Pancreas (tissue), 10 donors: ENCODE measurements at regions not wholly inside any gene's neighbourhood (a gene's known extent, or its start where the extent isn't known, plus 50 kb on each side); places are given as distances from the start of the nearest gene placed in this dataset.

ENCODE experiments used
- ATAC-seq, 4 donors: fragments of 200-7000 bp; cut with Tn5 transposase; one replicate each; pipeline versions ENCODE4 v1.8.0 to v1.9.1; 2020; ENCODE audit warnings: mild to moderate bottlenecking in 4 of 4, moderate library complexity in 4 of 4
- DNase-seq, 6 donors: peaks; one replicate each; pipeline ENCODE4 v3.0.0-alpha.2; 2020
- FAIRE-seq: peaks from 2 replicates; lab custom pipeline; 2012; peaks lifted over from hg19 to GRCh38; lab: Jason Lieb, UNC
- H3K27ac ChIP-seq, 4 donors: fragments of 200-600 bp; sonication (generic); 1 replicate in 3 of 4; 2 replicates in 1 of 4; pipeline versions ENCODE4 v1.5.0 to v1.8.0; 2020
- H3K27me3 ChIP-seq, 4 donors: fragments of 200-600 bp; one replicate each; pipeline ENCODE4 v1.8.0; 2021
- H3K36me3 ChIP-seq, 3 donors: fragments of 200-600 bp; sonication (generic) in 1 of 3; one replicate each; pipeline versions ENCODE4 v1.5.0 to v1.8.0; 2020 to 2021
- H3K4me1 ChIP-seq, 3 donors: fragments of 200-600 bp; one replicate each; pipeline ENCODE4 v1.8.0; 2021
- H3K4me3 ChIP-seq, 4 donors: fragments of 200-600 bp; sonication (generic) in 2 of 4; one replicate each; pipeline versions ENCODE4 v1.5.0 to v1.8.0; 2020 to 2021
- H3K9me3 ChIP-seq, 4 donors: fragments of 200-600 bp; one replicate each; pipeline ENCODE4 v1.8.0; 2021
- WGBS, 2 donors: extraction: QIAGEN DNeasy Blood & Tissue Kit; methylation state at CpG; one replicate each; pipeline ENCODE4 v1.1.7; 2013; 5-methylcytosine and 5-hydroxymethylcytosine counted together
- intact Hi-C, 3 donors: fragments of 100-400 bp; cut with DNase I; formaldehyde crosslinking; loops; one replicate each; pipeline versions ENCODE4 v1.11.1 to v1.14.2; 2022
- TF ChIP-seq, protein P1 (sequence below), 4 donors: fragments of 200-600 bp; sonication (generic) in 3 of 4; IDR thresholded peaks; one replicate each; pipeline versions ENCODE4 v1.5.0 to v1.8.0; 2021; ENCODE audit warnings: antibody characterized with exemption in 4 of 4
- donor health status: healthy with polysubstance abuse.
- donor health status: DM: no; HTN: no; CAD: no; lungs with moderate emphysema.
- donor health status: DM: no; HTN: no; CAD: no.
- donor health status: control.
- donor health status: control.
- donor health status: Bipolar disorder and iron deficiency.
- donor health status: DM: yes; HTN: yes; CAD: no.
- donor health status: DM: no; HTN: no; CAD: no.
- donor health status: DM: no; HTN: no; CAD: no.
- donor health status: DM: yes; HTN: yes; CAD: no.

- 53 to 88% methylated on average over 1 of the region's 1 CpG for WGBS, 2 donors
- no peak overlapping the region for H3K4me3 ChIP-seq
- no peak for DNase-seq
- H3K9me3 ChIP-seq, result no peaks in the 10 kb centered on the region
- no peaks in the 10 kb centered on the region for H3K4me1 ChIP-seq
- no peak for ATAC-seq
- FAIRE-seq, result no peak
- intact Hi-C loops, result no loop called here
- H3K27me3 ChIP-seq, result no peaks in the 10 kb centered on the region
- no peak overlapping the region for H3K27ac ChIP-seq
- no peaks in the 10 kb centered on the region for H3K36me3 ChIP-seq
- TF ChIP-seq, protein P1, sequence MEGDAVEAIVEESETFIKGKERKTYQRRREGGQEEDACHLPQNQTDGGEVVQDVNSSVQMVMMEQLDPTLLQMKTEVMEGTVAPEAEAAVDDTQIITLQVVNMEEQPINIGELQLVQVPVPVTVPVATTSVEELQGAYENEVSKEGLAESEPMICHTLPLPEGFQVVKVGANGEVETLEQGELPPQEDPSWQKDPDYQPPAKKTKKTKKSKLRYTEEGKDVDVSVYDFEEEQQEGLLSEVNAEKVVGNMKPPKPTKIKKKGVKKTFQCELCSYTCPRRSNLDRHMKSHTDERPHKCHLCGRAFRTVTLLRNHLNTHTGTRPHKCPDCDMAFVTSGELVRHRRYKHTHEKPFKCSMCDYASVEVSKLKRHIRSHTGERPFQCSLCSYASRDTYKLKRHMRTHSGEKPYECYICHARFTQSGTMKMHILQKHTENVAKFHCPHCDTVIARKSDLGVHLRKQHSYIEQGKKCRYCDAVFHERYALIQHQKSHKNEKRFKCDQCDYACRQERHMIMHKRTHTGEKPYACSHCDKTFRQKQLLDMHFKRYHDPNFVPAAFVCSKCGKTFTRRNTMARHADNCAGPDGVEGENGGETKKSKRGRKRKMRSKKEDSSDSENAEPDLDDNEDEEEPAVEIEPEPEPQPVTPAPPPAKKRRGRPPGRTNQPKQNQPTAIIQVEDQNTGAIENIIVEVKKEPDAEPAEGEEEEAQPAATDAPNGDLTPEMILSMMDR (IDR thresholded peaks at IDR 0.05), result no peak
These were observed 592.6 kb downstream of the IPMK start for GRCh38 chr10:57675125-57675524.

- ATAC-seq, result no peak
- intact Hi-C loops, result no loop called here
- Histone ChIP-seq H3K27me3 (no peaks in the 10 kb centered on the region), H3K27ac (no peak overlapping the region), H3K36me3 (no peaks in the 10 kb centered on the region), H3K4me1 (no peaks in the 10 kb centered on the region), H3K9me3 (no peaks in the 10 kb centered on the region), H3K4me3 (no peak overlapping the region)
- TF ChIP-seq, protein P1 (IDR thresholded peaks at IDR 0.05), result no peak
- no peak for FAIRE-seq
- WGBS, 2 donors, result 46 to 68% methylated on average over 2 of the region's 2 CpGs
- no peak for DNase-seq
These were observed 594.2 kb downstream of the IPMK start for GRCh38 chr10:57673446-57673960.

GRCh38 chr10:57664815-57665214 is 602.9 kb downstream of the IPMK start:
- Histone ChIP-seq H3K27ac (no peak overlapping the region), H3K4me1 (no peaks in the 10 kb centered on the region), H3K9me3 (no peaks in the 10 kb centered on the region), H3K27me3 (no peaks in the 10 kb centered on the region), H3K36me3 (no peaks in the 10 kb centered on the region), H3K4me3 (no peak overlapping the region)
- intact Hi-C loops, result loop anchor here in 1 of 3 donors (10.0 kb wide), 1 partner anchor 320 kb away; no protein-coding TSS in a partner anchor
- TF ChIP-seq, protein P1 (IDR thresholded peaks at IDR 0.05), result no peak
- no peak for DNase-seq
- no peak for FAIRE-seq
- WGBS, 2 donors, result 55 to 71% methylated on average over 3 of the region's 3 CpGs
- ATAC-seq, result no peak

DNA sequence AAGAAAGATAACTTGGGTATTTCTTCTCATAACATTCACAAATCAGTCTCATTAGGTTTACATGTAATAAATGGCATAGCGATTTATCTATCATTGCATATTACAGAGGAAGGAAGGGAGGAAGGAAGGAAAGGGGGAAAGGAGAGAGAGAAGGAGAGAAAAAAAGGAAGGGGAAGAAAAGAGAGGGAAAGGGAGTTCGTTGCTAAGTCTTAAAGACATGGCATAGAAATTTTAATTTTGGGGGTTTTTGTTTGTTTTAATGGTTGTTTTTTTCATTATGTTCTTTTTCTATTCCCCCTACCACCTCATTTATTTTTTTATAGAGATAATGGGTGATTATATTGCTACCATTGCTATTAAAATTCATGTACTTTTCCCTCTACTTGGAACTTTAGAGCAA is 604.3 kb downstream of the IPMK start:
- intact Hi-C loops, result loop anchor here in 1 of 3 donors (10.0 kb wide), 1 partner anchor 319 kb away; no protein-coding TSS in a partner anchor
- FAIRE-seq, result no peak
- no peak overlapping the region for H3K4me3 ChIP-seq
- H3K36me3 ChIP-seq, result no peaks in the 10 kb centered on the region
- H3K4me1 ChIP-seq, result no peaks in the 10 kb centered on the region
- H3K27me3 ChIP-seq, result no peaks in the 10 kb centered on the region
- TF ChIP-seq, protein P1 (IDR thresholded peaks at IDR 0.05), result no peak
- no peaks in the 10 kb centered on the region for H3K9me3 ChIP-seq
- ATAC-seq, result no peak
- 54 to 68% methylated on average over 2 of the region's 2 CpGs for WGBS, 2 donors
- no peak for DNase-seq
- H3K27ac ChIP-seq, result no peak overlapping the region

- Histone ChIP-seq H3K4me1 (no peaks in the 10 kb centered on the region), H3K36me3 (no peaks in the 10 kb centered on the region), H3K4me3 (no peak overlapping the region), H3K9me3 (no peaks in the 10 kb centered on the region), H3K27me3 (no peaks in the 10 kb centered on the region), H3K27ac (no peak overlapping the region)
- DNase-seq (no peak), FAIRE-seq (no peak), ATAC-seq (no peak)
- intact Hi-C loops, result loop anchor here in 1 of 3 donors (10.0 kb wide), 1 partner anchor 316 kb away; no protein-coding TSS in a partner anchor
- TF ChIP-seq, protein P1 (IDR thresholded peaks at IDR 0.05), result no peak
- WGBS, 2 donors, result 51 to 72% methylated on average over 4 of the region's 4 CpGs
These were observed 606.5 kb downstream of the IPMK start for GRCh38 chr10:57661206-57661605.
